Suppressor macrophage treated with lipopolysaccharide for 4 hours (primary cell): ENCODE measurements at regions not wholly inside any gene's neighbourhood (a gene's known extent, or its start where the extent isn't known, plus 50 kb on each side); places are given as distances from the start of the nearest gene placed in this dataset.
A peak's percentile ranks its signal among the peaks of the same experiment; 100 is the strongest.

Source experiments
- DNase-seq: peaks from one replicate; pipeline ENCODE4 v3.0.0-alpha.2; 2020

DNA sequence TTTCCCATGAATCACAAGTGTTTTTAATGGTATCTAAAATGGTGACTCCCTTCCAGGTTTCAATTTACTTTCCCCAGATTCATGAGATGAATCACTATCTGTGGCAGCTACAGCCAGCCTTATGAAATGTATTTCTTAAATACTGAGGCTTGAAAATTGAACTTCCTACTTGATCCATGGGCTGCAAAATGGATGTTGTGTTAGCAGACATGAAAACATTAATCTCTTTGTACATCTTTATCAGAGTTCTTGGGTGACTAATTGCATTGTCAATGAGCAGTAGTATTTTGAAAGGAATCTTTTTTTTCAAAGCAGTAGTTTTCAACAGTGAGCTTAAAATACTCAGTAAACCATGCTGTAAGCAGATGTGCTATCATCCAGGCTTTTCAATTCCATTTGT is 250.8 kb downstream of the SLC6A15 start:
- DNase-seq, result no peak

DNA sequence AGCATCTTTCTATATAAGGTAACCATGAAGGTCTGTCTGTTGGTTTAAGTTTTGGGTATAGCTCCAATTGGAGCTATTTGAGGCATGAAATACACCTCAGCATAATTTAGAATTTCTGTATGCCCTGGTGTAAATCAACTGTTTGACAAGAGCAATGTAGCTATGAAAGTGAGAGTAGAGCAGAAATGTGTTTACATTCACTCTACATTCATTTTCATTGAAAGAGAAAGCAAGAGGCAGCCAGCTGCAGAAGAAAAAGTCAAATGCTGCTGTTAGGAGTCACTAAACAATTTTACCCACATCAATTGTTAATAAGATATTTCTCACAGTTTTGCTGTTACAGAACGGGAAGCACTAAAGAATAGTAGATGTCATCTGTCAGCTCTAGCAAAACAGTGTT is 252.5 kb downstream of the SLC6A15 start:
- no peak for DNase-seq

DNA sequence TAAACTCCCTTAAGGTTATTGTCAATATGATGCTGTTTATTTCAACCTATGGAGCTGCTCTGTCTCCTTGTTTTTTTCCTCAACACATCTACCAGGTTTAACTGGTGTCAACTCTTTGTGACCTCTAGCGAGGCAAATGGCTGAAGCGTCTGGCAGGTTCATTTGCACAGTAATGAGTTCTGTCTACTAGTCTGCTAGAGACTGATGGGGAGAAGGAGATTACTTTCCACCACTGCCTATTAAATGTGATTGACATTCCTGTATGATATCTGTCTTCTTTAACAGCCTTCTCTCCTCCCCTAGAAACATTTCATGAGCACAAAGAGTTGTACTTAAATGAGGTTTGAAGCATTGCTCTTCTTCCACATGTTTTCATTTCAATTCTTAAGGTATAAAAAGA is 253.7 kb downstream of the SLC6A15 start:
- DNase-seq, result no peak

DNA sequence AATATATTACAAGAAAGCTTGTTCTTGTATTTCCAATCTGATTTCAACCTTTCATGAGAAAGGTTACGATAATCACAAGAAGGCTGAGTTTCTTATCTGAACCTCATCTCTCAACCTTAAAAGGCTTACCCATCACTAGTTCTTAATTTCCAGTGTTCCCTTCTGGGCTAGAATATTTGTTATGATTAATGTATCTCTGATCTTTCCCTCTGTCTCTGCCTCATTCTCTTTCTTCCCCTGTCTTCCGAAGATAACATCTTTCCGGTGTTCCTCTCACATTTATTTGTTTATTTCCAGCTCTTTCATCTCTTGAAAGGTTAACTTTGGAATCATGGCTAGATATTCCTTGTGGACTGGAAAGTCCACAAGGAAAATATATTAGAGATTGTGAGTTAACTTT is 255.9 kb downstream of the SLC6A15 start:
- no peak for DNase-seq

DNA sequence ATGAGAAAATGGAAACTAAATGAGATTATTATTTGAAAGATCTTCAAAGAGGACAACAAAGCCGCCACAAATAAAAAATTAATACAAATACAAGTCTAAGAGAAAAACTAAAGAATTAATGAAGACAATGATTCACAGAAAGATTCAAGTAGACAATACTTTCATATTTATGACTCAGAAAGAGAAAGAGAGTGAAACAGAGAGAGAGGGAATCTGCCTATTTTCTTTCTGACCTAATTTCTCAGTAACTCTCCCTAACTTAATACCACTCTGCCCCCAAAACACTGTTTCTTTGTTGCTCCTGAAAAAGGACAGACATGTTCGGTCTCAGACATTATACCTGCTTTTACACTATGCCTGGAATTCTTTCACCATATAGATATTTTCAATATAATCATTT is 259.1 kb downstream of the SLC6A15 start:
- no peak for DNase-seq

DNA sequence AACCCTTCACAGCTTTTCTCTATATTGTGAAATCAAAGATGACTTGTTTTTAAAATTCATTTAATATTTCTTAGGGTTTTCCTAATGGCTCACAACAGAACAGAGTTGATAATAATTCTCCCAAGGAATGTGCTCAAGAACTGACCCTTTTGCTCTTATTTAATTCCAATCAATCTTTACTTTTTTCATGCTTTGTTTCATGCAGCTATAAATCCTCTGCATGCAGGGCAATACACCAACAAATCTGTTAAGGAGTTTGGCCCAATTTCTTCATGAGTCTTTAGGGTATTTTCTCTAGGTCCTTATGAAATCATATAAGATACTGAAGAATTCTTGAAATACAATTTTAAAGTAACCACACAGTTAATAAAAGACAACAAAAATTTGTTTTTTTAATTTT is 264.2 kb downstream of the SLC6A15 start:
- no peak for DNase-seq

DNA sequence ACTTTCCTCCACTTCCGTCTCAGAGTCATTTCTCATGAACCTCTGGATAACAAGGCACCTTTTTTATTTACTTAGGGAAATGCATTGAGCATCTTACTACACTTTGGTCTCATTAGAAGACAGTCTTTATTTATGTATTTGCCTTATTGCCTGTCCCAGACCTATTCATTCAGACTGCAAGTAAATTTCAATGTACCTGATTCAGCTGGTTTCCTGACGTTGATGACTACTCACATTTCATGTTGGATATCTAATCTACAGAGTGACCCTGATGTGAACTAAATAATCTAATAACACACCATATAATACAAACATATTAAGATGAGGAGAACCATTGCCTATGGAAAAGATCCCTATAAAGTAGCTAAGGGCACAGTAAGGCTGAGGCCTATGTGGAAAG is 267.7 kb downstream of the SLC6A15 start:
- DNase-seq, result no peak

DNA sequence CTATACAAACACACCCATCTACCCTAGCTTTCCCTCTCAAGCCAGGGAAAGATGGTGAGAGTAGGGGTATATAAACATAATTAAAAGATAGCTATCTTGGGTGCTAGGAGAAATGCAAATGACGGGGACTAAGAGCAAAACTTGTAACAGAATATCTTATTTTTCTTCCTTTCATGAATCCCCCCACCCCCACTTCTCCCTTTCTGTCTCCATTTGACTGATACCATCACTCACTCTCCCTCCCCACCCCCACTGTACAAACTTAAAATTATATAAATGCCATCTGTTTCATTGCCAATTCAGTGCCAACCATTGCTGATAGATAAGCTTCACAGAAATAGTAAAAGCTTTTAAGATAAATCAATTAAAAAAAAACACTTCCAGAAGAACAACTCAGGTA is 268.6 kb downstream of the SLC6A15 start:
- DNase-seq, result no peak

DNA sequence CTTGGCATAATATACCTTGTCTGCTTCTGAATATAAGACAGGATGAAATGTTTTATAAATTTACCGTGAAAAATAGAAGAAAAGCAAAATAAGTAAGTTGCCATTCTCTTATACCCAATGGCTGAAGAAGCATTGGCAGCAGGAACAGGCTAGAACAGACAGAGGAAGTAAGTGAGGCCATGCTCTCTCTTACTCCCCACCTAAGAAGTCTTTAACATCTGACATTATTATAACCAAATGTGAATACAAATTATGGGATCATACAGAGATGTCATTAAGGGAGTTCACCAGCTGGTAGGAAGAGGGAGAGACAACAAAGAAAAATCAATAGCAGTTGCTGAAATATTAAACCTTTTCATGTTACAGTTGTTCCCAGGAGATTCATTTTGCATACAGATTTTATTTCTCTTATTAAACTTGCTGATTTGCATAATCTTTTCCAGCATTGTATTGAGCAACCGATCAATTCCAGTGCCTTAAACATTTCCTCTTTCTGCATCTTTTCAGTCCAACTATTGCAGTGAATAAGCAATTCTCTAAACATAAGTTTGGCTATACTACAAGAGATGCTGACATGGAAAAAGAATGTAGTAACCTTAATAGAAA is 270.6 kb downstream of the SLC6A15 start:
- DNase-seq, result no peak

DNA sequence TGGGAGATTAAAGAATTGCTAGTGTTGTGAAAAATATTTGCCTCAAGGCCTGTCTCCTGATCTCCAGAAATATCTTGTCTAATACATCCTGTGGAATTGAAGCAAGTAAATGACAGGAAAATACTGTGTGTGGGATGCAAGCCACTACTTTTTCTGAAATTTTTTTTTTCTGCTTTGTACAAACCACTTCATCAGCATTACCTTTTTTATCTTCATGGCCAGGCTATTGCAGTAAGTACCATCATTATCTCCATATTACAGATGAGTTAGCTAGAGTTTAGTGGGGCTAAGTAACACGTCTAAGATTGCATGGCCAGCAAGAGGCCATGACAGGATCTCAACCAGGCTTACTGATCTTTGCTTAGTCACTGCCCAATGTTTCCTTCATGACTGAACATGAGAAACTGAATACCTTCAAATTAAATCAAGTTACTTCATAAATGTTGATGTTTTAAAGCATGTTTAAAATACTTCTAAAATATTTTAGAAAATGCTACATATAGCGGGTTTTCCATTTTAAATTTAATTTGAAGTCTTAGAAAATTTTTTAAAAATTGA is 273.7 kb downstream of the SLC6A15 start:
- no peak for DNase-seq

DNA sequence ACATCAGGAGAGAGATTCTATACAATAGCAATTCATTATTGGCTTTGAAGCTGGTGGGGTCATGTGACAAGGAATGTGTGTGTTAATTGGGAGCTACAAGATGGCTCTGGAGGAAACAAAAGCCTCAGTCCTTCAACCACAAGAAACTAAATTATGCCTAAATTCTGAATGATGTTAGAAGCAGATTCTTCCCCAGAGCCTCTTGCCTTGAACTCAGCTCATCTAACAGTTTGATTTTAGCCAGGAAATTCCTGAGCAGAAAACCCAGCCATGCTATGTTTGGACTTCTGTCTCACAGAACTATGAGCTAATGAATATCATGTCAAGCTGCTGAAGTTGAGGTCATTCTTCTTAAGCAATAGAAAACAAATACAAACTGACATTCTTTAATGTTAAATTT is 274.7 kb downstream of the SLC6A15 start:
- DNase-seq, result no peak

DNA sequence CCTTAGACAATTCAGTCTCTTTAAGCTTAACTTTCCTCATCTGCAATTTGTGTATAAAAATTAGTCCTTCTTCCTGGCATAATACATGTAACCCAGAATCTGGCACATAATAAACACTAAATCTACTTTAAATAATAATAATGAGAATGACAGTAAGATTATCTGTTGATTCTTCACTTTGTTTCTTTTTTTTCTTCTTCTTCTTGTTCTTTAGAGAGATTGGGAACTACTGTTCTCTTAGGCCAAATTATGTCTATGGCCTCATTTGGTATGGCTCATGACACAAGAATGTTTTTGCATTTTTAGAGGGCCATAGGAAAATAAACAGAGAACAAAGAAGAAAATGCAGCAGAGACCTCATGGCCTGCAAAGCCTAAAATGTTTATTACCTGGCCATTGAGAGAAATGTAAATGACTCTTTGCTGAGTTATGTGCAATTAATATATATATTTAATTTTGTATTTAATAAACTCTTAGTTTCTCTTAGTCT is 275.8 kb downstream of the SLC6A15 start:
- DNase-seq, result no peak

DNA sequence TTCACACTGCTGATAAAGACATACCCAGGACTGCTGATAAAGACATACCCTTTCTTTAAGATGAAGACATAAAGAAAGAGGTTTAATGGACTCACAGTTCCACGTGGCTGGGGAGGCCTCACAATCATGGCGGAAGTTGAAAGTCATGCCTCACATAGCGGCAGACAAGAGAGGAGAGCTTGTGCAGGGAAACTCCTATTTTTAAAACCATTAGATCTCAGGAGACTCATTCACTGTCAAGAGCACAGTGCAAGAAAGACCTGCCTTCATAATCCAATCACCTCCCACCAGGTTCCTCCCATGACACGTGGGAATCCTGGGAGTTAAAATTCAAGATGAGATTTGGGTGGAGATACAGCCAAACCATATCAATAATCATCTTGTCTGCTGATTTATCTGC is 278.1 kb downstream of the SLC6A15 start:
- DNase-seq, result no peak

DNA sequence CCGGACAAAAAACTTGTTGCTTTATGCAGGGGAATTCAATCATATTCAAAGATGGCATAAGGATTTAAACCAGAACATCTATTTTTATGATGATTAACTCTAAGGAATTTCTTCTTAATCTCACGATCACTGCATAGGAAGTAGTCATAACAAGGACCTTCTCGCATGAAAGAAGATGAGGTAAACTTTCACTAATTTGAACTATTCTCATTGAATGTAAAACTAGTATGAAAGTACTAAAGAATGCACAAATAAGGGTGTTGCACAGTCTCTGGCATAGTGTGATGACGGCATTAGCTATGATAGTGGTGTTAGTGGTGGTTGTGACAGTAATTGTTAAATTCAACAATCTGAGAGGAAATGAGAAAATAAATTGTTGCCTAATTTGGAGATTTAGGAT is 280.0 kb downstream of the SLC6A15 start:
- no peak for DNase-seq

DNA sequence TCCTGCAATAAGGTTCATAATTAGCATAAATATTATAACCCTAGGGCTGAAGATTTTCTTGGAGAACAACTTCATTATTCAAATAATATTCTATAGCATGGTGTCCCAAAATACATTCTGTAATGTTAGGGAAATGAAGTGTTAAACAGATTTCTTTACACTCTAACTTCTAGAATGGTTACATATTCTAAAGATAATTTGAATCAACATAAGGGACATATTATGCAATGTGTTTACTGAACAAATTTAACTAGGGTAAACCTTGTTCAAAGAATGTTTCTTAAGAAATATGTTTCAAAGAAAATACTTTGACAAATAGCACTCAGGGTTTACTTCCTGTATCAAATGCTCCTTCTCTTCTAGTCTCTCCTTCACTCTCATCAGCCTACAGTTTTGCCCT is 281.6 kb downstream of the SLC6A15 start:
- no peak for DNase-seq

DNA sequence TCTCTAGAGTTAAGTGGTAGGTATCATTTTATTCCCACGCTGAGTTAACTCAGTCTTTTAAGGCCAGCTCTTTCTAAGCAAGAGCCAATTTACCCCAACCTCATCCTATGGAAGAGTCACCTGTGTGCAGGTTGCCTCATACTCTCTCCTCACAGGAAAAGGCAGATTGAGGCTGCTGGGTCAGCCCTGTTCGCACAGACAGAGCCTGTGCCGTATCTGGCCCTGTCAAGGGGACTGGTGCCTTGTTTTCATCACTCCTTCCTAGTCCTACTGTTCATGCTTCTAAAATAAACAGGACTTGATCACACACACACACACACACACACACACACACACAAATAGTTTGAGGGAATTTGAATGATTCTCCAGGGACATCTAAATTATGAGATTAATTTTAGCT is 285.0 kb downstream of the SLC6A15 start:
- no peak for DNase-seq

DNA sequence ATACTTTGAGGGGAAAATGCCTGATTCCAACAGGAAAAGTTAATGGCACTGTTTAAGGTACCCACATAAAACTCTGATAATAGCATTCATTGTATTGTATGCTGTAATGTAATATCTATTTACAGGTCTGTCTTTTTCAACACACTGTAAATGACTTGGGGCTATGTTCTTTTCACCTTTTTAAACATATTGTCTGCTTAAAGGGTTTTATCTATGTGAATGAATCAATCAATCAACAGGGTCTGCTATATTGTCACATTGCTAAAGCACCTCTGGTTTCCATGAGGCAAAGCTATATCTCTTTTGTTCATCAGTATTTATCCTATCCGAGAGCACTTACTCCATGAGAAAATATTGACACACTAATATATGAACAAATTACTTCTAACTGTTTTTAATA is 288.0 kb downstream of the SLC6A15 start:
- no peak for DNase-seq

DNA sequence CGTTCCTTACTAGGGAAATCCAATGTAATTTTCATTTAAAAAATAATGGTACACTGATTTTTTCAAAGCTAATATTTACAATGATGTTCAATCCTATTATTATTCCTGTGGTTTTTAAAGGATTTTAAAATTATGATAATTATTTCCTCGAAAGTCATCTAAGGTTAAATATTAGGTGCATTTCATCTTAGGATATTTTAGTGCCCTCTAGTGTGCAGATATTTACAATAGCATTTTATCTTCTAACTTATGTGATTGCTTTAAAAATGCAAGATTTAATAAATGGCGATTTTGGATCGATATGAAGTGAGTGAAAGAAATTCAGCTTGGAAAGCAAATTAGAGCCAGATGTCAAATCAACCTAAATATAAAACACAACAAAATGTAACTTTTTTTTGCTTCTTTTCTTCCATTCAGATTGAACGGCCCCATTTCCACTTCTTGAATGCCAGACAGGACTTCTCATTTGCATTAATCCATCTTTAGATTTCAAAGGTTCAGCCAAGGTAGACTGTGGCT is 293.5 kb downstream of the SLC6A15 start:
- DNase-seq, result no peak

DNA sequence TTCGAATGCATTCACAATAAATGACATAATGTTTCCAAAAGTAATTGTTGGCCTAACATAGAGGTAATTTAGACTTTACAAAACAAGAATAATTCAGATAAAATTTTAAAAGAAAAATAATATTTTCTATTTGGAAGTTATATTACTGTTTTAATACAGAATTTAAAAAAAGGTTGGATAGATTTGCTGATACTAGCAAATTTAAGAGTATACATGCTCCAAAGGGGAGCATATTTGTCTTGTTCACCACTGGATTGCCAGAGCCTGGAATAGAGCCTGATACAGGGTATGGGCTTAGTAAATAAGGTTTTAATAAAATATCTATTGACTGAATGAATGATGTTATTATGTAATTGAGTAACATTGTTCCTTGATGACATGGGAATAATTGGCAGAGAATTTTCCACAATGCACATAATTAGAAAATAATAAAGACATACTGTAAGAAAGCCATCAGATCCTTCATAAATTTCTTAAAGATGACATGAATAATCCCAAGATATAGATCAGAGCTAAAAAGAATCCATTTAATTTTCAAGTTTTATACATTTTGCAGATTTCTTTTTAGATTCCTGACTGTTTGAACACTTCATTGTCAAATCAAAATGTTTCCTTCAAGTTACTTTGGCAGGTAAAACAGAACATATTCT is 305.3 kb downstream of the SLC6A15 start:
- no peak for DNase-seq

DNA sequence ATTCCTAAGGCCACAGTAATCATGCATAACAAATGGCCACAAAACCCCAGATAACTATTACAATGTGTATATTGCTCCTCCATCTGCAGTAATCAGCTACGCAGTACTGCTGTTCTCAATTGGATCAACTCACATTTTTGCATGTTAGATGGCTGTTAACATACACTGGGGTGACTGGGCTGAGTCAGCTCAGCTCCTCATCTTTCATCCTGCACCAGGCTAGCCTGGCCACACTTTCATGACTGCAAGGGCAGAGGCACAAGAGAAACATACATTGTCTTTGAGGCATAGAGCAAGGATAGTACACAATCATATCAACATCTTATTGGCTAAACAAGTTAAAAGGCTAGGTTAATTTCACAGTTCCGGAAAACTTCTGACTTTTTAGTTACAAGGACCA is 306.6 kb downstream of the SLC6A15 start:
- no peak for DNase-seq

DNA sequence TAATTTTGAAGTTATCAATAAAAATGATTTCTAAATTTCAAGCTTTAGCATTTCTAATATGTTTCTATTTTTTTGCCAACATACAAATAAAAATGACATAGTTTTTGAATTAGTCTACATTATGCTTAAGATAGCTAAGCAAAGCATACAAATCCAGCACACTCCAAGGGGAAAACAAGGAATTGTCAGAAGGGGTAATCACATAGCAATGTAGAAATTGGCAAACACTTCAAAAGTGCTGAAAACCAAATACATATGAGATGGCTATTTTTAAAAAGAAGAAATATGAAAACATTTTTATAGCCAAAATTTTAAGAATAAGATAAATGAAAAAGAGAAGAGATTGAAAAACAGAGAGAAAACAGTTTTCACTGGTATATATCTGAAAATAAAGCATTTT is 308.0 kb downstream of the SLC6A15 start:
- DNase-seq, result no peak

DNA sequence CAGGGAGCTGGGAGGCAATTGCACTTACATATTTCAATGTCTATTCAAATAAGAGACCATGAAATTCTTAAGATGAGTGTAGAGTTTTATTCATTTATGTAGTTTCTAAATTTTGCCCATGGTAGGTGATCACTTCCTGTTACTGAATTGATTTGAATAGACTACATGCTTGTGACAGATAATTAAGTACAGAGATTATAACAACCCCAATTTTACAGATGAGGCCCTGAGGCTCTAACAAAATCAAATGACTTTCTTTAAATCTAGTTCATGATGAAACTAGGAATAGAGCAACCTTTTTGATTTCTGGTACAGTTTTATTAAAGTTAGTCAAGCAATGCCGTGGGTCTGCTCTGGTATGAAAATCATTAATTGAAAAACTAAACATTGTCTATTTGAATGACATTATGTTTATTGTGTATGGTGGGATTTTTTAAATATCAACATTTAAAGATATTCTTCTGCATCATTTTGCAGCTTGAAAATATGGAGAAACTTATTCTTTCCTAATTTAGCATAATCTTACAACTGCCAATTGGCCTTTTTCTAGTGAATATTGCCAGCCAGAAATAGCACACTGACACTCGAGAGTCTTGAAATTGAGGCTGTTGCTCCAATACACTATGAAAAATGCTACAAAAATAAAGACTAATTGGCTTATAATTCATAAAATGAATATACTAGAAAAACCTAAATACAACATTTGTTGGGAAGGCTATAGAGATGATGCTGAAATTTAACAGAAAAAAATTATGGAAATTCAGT is 308.9 kb downstream of the SLC6A15 start:
- no peak for DNase-seq

DNA sequence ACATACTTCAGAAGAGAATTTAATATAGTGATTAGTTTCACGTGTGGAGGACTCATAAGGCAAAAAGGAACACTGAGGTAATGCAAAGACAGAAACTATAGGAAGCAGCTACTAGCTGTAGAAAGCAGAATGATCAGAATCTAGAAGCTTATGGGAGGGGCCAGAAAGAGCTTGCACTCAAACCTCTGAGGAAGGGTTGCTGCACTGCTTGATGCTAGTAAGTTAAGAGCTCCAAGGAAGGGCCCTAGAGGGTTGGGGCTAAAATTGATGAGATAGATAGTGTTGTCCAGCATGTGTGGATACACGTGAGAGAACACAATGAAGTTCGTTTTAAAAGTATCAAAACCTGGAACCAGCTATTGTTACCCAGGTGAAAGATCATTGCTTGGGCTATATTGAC is 311.1 kb downstream of the SLC6A15 start:
- no peak for DNase-seq

DNA sequence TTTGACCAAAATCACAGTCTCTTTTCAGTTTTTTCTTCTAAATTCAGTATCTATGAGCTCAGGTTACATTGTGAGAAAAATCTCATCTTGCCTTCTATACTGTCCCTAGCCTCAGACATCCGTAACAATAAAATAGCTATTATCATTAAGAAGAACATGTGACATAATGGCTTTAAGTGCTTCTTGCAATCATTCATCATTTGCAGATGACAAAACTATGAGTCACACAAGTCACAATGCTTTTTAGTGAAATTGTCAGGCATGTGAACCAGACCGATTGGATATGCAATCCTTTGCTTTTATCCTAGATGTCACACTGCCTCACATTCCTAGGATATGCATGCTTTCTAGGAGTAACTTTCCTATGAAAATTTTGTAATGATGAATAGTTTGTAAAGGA is 313.1 kb downstream of the SLC6A15 start:
- DNase-seq, result peak; percentile 1
